H1 (cell line): ENCODE measurements at regions not wholly inside any gene's neighbourhood (a gene's known extent, or its start where the extent isn't known, plus 50 kb on each side); places are given as distances from the start of the nearest gene placed in this dataset.

ENCODE experiments used
- CTCF ChIA-PET: fragments of 300-600 bp; sonication (Branson Sonifier 250); formaldehyde crosslinking; loops from one replicate; lab custom pipeline; 2021; ENCODE audit not compliant: partially characterized antibody; lab: Charles Lee
- POLR2A ChIA-PET: fragments of 300-600 bp; sonication (Branson Sonifier 250); formaldehyde crosslinking; loops from one replicate; lab custom pipeline; 2021; ENCODE audit warnings: inconsistent platforms; ENCODE audit not compliant: partially characterized antibody; lab: Charles Lee
- DNase-seq, 2 experiments: peaks; one replicate each; pipeline versions ENCODE4 v3.0.0 to v3.0.0-alpha.2; 2010 to 2022; ENCODE audit warnings: low spot score in 2 of 2, low read depth in 1 of 2, mixed read lengths in 1 of 2
- FAIRE-seq: peaks from 2 replicates; lab custom pipeline; 2011; peaks lifted over from hg19 to GRCh38; lab: Jason Lieb, UNC
- H2AFZ ChIP-seq: 2 replicates; pipeline ENCODE4 v1.8.1; 2012; ENCODE audit warnings: low read length, inconsistent platforms
- H2AK5ac ChIP-seq: 2 replicates; pipeline ENCODE4 v1.6.1; 2013; ENCODE audit warnings: low read depth, low read length
- H2BK120ac ChIP-seq: replicated peaks from 2 replicates; pipeline ENCODE3; 2013; ENCODE audit warnings: low read depth, low read length, inconsistent platforms
- H2BK12ac ChIP-seq: 2 replicates; pipeline ENCODE4 v1.6.1; 2013; ENCODE audit warnings: low read depth, low read length
- H2BK15ac ChIP-seq: 2 replicates; pipeline ENCODE4 v1.6.1; 2013; ENCODE audit warnings: low read length
- H2BK20ac ChIP-seq: 2 replicates; pipeline ENCODE4 v1.6.1; 2013; ENCODE audit warnings: low read length
- H2BK5ac ChIP-seq: 2 replicates; pipeline ENCODE4 v1.6.1; 2013; ENCODE audit warnings: low read depth, low read length
- H3K14ac ChIP-seq: 2 replicates; pipeline ENCODE4 v1.6.1; 2013; ENCODE audit warnings: inconsistent platforms; ENCODE audit not compliant: insufficient read length
- H3K18ac ChIP-seq: 2 replicates; pipeline ENCODE4 v1.6.1; 2013; ENCODE audit warnings: low read length; ENCODE audit errors: extremely low read depth
- H3K23ac ChIP-seq: 2 replicates; pipeline ENCODE4 v1.6.1; 2013; ENCODE audit warnings: inconsistent platforms; ENCODE audit not compliant: insufficient read length
- H3K23me2 ChIP-seq: 2 replicates; pipeline ENCODE4 v1.6.1; 2013; ENCODE audit warnings: low read depth, low read length
- H3K27ac ChIP-seq: 2 replicates; pipeline ENCODE4 v1.6.1; 2011; ENCODE audit warnings: low read depth, low read length, inconsistent platforms
- H3K27me3 ChIP-seq, 4 experiments: replicated peaks in 1 of 4; 1 replicate in 1 of 4; 2 replicates in 3 of 4; pipeline versions ENCODE4 v1.6.1 to v1.8.1; 2011 to 2013; ENCODE audit warnings: low read length in 3 of 4, mild to moderate bottlenecking in 3 of 4, inconsistent platforms in 2 of 4, mixed read lengths in 2 of 4, moderate library complexity in 1 of 4; ENCODE audit not compliant: control insufficient read depth in 3 of 4, insufficient read depth in 3 of 4; ENCODE audit errors: extremely low read depth in 1 of 4
- H3K36me3 ChIP-seq, 4 experiments: 2 replicates each; pipeline versions ENCODE4 v1.6.1 to v1.8.1; 2011 to 2013; ENCODE audit warnings: mild to moderate bottlenecking in 4 of 4, low read length in 3 of 4, moderate library complexity in 2 of 4, control low read depth in 1 of 4, inconsistent platforms in 1 of 4; ENCODE audit not compliant: insufficient read depth in 4 of 4, control insufficient read depth in 2 of 4
- H3K4ac ChIP-seq: replicated peaks from 2 replicates; pipeline ENCODE3; 2013; ENCODE audit warnings: low read length, low read depth, mixed read lengths, inconsistent platforms; ENCODE audit not compliant: insufficient read length
- H3K4me1 ChIP-seq, 4 experiments: replicated peaks in 1 of 4; 1 replicate in 1 of 4; 2 replicates in 3 of 4; pipeline versions ENCODE4 v1.6.1 to v1.8.1; 2011 to 2013; ENCODE audit warnings: low read length in 3 of 4, inconsistent platforms in 2 of 4, mixed read lengths in 1 of 4; ENCODE audit not compliant: insufficient read depth in 4 of 4, control insufficient read depth in 3 of 4
- H3K4me2 ChIP-seq, 2 experiments: 2 replicates each; pipeline versions ENCODE4 v1.6.1 to v1.8.1; 2011 to 2013; ENCODE audit warnings: low read depth in 2 of 2, low read length in 2 of 2, control low read depth in 1 of 2, inconsistent platforms in 1 of 2, mild to moderate bottlenecking in 1 of 2; ENCODE audit not compliant: insufficient read depth in 1 of 2
- H3K4me3 ChIP-seq, 4 experiments: fragments of 200-600, 300-600 bp in 1 of 4; sonication (generic), shearing (Covaris generic), sonication (Bioruptor Twin) in 1 of 4; 2 replicates each; pipeline versions ENCODE4 v1.5.1 to v1.8.1; 2011 to 2016; ENCODE audit warnings: low read length in 4 of 4, low read depth in 3 of 4, control low read depth in 2 of 4, inconsistent platforms in 2 of 4, mild to moderate bottlenecking in 2 of 4, mixed read lengths in 1 of 4, moderate library complexity in 1 of 4; ENCODE audit not compliant: insufficient read depth in 2 of 4; ENCODE audit errors: extremely low read depth in 1 of 4
- H3K56ac ChIP-seq: replicated peaks from 2 replicates; pipeline ENCODE3; 2013; ENCODE audit warnings: low read depth, mild to moderate bottlenecking, mixed read lengths, low read length, inconsistent platforms; ENCODE audit not compliant: insufficient read length
- H3K79me1 ChIP-seq: 2 replicates; pipeline ENCODE4 v1.6.1; 2013; ENCODE audit warnings: low read depth, low read length, control low read depth
- H3K79me2 ChIP-seq, 2 experiments: 2 replicates each; pipeline versions ENCODE4 v1.6.1 to v1.8.1; 2012 to 2013; ENCODE audit warnings: low read length in 2 of 2, mild to moderate bottlenecking in 2 of 2, inconsistent platforms in 1 of 2; ENCODE audit not compliant: insufficient read depth in 2 of 2, control insufficient read depth in 1 of 2
- H3K9ac ChIP-seq, 4 experiments: replicated peaks in 1 of 4; 1 replicate in 1 of 4; 2 replicates in 3 of 4; pipeline versions ENCODE4 v1.6.1 to v1.8.1; 2011 to 2013; ENCODE audit warnings: low read depth in 3 of 4, low read length in 3 of 4, control low read depth in 2 of 4, mild to moderate bottlenecking in 2 of 4, moderate library complexity in 2 of 4, inconsistent platforms in 1 of 4; ENCODE audit errors: extremely low read depth in 1 of 4
- H3K9me3 ChIP-seq, 2 experiments: 2 replicates each; pipeline versions ENCODE4 v1.6.1 to v1.8.1; 2012 to 2013; ENCODE audit warnings: mild to moderate bottlenecking in 2 of 2, moderate library complexity in 2 of 2, control low read depth in 1 of 2, inconsistent platforms in 1 of 2, low read depth in 1 of 2, low read length in 1 of 2, mixed read lengths in 1 of 2; ENCODE audit not compliant: insufficient read depth in 2 of 2
- H4K20me1 ChIP-seq, 2 experiments: replicated peaks in 1 of 2; 2 replicates each; pipeline versions ENCODE3 to v1.8.1; 2011 to 2013; ENCODE audit warnings: inconsistent platforms in 2 of 2, low read length in 2 of 2, mild to moderate bottlenecking in 1 of 2; ENCODE audit not compliant: insufficient read depth in 2 of 2, control insufficient read depth in 1 of 2
- H4K5ac ChIP-seq: 2 replicates; pipeline ENCODE4 v1.6.1; 2013; ENCODE audit warnings: low read length, low read depth, mixed read lengths, inconsistent platforms; ENCODE audit not compliant: insufficient read length
- H4K8ac ChIP-seq: 2 replicates; pipeline ENCODE4 v1.8.0; 2013; ENCODE audit warnings: mild to moderate bottlenecking, moderate library complexity, low read length, inconsistent platforms; ENCODE audit not compliant: insufficient read depth; ENCODE audit errors: extremely low read depth
- H4K91ac ChIP-seq: replicated peaks from 2 replicates; pipeline ENCODE3; 2013; ENCODE audit warnings: low read length, mixed read lengths, inconsistent platforms; ENCODE audit not compliant: insufficient read length
- ATF3 ChIP-seq: IDR thresholded peaks from 2 replicates; pipeline ENCODE4 v1.6.1; 2011; ENCODE audit warnings: low read depth, mild to moderate bottlenecking, low read length; ENCODE audit not compliant: insufficient read depth
- CBX5 ChIP-seq: fragments of 300-800, 300-1000 bp; sonication (generic); IDR thresholded peaks from 2 replicates; pipeline ENCODE4 v1.7.1; 2016; ENCODE audit warnings: antibody characterized with exemption, low read length, low read depth
- CHD2 ChIP-seq: IDR thresholded peaks from 2 replicates; pipeline ENCODE4 v1.6.1; 2012; ENCODE audit warnings: low read length, improper control_type of control experiment
- WGBS, 2 experiments: shearing (Covaris generic) in 1 of 2; methylation state at CpG; one replicate each; pipeline versions ENCODE4 v1.1.6 to v1.1.7; 2013 to 2015; ENCODE audit warnings: low lambda C conversion rate in 2 of 2, mixed read lengths in 2 of 2, inconsistent platforms in 1 of 2, low coverage in 1 of 2, missing lambda C conversion rate in 1 of 2; ENCODE audit not compliant: insufficient replicate concordance in 2 of 2, insufficient coverage in 1 of 2, insufficient read length in 1 of 2; ENCODE audit errors: extremely low coverage in 1 of 2, missing lambda C conversion rate in 1 of 2; 5-methylcytosine and 5-hydroxymethylcytosine counted together

- no peak overlapping the region for H3K27ac ChIP-seq
- TF ChIP-seq CHD2, result no peak
- TF ChIP-seq CBX5, result no peak
- no peak for TF ChIP-seq ATF3
- H3K9me3 ChIP-seq, result no peaks in the 10 kb centered on the region
- H2BK120ac ChIP-seq, result no peak overlapping the region
- no peak overlapping the region for H2AFZ ChIP-seq
- no peak overlapping the region for H3K9ac ChIP-seq
- no peak overlapping the region for H3K56ac ChIP-seq
- no peaks in the 10 kb centered on the region for H3K79me1 ChIP-seq
- no peak for FAIRE-seq
- no peak overlapping the region for H4K91ac ChIP-seq
- H2BK15ac ChIP-seq, result no peak overlapping the region
- no peak overlapping the region for H2BK12ac ChIP-seq
- DNase-seq, result no peak
- no peak overlapping the region for H4K8ac ChIP-seq
- H3K79me2 ChIP-seq, result peaks cover 0 to 10% of the 10 kb centered on the region in 2 experiments; a peak in 1 of 4 replicates
- H3K23me2 ChIP-seq, result no peaks in the 10 kb centered on the region; the same call in 1 of the 2 replicates
- no peak overlapping the region for H2BK20ac ChIP-seq
- H2BK5ac ChIP-seq, result no peak overlapping the region
- no peaks in the 10 kb centered on the region for H3K27me3 ChIP-seq
- H3K23ac ChIP-seq, result no peak overlapping the region
- H3K4ac ChIP-seq, result no peak overlapping the region
- peaks cover 0 to 11% (median 2%) of the 10 kb centered on the region in 4 experiments; a peak in 6 of 7 replicates for H3K4me1 ChIP-seq
- H3K36me3 ChIP-seq, result no peaks in the 10 kb centered on the region; a peak in 1 of 8 replicates
- no peak overlapping the region for H4K5ac ChIP-seq
- H4K20me1 ChIP-seq, result no peaks in the 10 kb centered on the region
- 91% methylated on average over 13 of the region's 13 CpGs; no CpG with 5 or more reads in 1 of the 2 experiments for WGBS, 2 experiments
- no peak overlapping the region for H3K18ac ChIP-seq
- ChIA-PET CTCF (interaction anchor here (1.2 kb wide), 1 partner anchor 8 kb away, joined by 5 read pairs; no protein-coding TSS in a partner anchor), POLR2A (interaction anchor here (1.6 kb wide), 1 partner anchor 25 kb away, joined by 4 read pairs; no protein-coding TSS in a partner anchor)
- no peak overlapping the region for H3K14ac ChIP-seq
- no peak overlapping the region for H2AK5ac ChIP-seq
- H3K4me2 ChIP-seq, result no peak overlapping the region
- H3K4me3 ChIP-seq, result no peak overlapping the region
Measured at GRCh38 chr5:167580608-167581007, 710.8 kb upstream of the WWC1 start.
